Fibroblast of the aortic adventitia (primary cell): ENCODE measurements at regions not wholly inside any gene's neighbourhood (a gene's known extent, or its start where the extent isn't known, plus 50 kb on each side); places are given as distances from the start of the nearest gene placed in this dataset.
A peak's percentile ranks its signal among the peaks of the same experiment; 100 is the strongest.

ENCODE experiments used
- DNase-seq: peaks from one replicate; pipeline ENCODE4 v3.0.0-alpha.2; 2010; ENCODE audit warnings: low read depth
- H3K4me3 ChIP-seq: 2 replicates; pipeline ENCODE4 v1.5.1; 2011; ENCODE audit warnings: low read depth, mild to moderate bottlenecking, control low read depth, low read length, moderate library complexity
- CTCF ChIP-seq: IDR thresholded peaks from 2 replicates; pipeline ENCODE4 v1.5.1; 2011; ENCODE audit warnings: mild to moderate bottlenecking, low read length, control low read depth, inconsistent platforms; ENCODE audit not compliant: insufficient read depth

- TF ChIP-seq CTCF, result no peak
- peak; percentile 43 for DNase-seq
- H3K4me3 ChIP-seq, result no peak overlapping the region
These were observed 377.0 kb downstream of the GATA3 start for GRCh38 chr10:8431511-8431910.

GRCh38 chr10:8435186-8436055, 380.9 kb downstream of the GATA3 start:
- no peak for DNase-seq
- H3K4me3 ChIP-seq, result no peak overlapping the region
- no peak for TF ChIP-seq CTCF

GRCh38 chr10:8437896-8438295, 383.4 kb downstream of the GATA3 start:
- no peak overlapping the region for H3K4me3 ChIP-seq
- no peak for DNase-seq
- TF ChIP-seq CTCF, result no peak

DNA sequence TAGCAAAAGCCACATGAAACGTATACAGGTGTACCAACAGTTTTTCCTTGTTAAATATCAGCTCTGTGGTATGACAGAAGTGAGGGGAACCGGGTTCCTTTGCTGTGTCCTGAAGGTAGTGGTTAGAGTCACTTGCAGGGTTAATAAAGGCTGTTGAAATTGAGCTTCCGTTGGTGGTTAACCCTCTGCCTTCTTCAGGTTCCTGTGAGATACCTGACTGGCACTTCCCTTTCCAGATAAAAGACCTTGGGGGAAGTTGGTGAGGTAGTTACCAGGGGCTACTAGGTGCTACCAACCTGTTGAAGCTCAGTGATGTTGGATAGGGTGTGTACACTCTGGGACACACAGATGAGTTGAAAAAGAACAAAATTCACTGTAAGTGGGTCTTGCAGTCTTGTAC, 384.1 kb downstream of the GATA3 start:
- no peak for TF ChIP-seq CTCF
- no peak for DNase-seq
- no peak overlapping the region for H3K4me3 ChIP-seq

DNA sequence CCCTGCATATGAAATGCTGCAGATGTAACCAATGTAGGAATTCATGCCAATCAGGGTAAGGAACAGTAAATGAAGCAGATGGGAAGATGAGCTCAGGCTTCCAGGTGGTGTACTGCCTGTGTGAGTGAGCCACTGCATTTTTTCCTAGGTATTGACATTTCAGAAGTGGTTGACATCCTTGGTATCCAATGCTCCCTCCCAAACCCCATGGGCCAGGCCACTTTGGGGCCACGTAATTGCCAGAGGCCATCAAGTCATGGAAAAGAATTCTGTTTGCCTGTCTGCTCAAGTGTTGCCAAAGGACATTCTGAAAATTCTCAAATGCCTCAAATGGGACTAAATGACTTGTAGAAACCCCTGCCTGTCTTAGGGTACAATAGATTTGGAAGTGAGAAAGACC, 384.6 kb downstream of the GATA3 start:
- no peak for TF ChIP-seq CTCF
- DNase-seq, result no peak
- no peak overlapping the region for H3K4me3 ChIP-seq

DNA sequence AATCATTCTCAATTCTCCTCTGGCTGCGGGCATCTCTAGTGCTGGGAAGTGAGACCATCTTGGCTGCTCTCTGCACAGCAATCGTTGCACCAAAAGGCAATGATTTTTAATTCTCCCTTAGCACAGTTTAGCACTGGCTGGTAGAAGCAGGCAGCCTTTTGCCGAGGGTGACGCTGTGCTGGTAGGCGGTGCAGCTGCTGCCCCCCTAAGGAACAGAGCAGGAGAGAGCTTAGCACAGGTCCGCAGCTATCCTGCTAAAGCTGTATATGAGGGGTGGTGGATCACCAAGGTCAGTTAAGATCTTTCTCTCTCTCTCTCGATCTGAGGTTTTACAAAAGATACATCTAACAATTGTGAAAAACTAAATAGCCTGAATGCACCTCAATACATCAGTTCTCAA, 390.1 kb downstream of the GATA3 start:
- H3K4me3 ChIP-seq, result no peak overlapping the region
- TF ChIP-seq CTCF, result no peak
- peak; percentile 7 for DNase-seq

DNA sequence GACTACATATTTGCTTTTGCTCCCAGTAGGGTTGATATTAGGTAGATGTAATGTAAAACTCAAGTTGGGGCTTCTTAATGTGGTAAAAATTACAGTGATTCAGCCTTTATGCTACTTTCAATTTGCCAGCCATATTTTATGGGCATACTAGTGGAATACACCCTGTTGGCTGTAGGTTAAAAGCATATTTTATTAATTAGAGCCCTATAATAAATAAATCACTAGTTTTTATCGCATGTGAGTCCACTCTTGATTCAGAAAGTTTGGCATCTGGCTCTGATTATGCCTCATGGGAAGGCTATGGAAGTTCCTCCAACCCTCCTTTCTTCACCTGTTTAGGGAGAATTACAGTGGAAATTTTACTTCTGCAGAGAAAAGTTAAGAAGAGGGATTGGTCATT, 390.9 kb downstream of the GATA3 start:
- no peak for TF ChIP-seq CTCF
- H3K4me3 ChIP-seq, result no peak overlapping the region
- no peak for DNase-seq
